Naive thymus-derived CD4-positive, alpha-beta T cell (primary cell): ENCODE measurements at regions not wholly inside any gene's neighbourhood (a gene's known extent, or its start where the extent isn't known, plus 50 kb on each side); places are given as distances from the start of the nearest gene placed in this dataset.

Experiments used
- ATAC-seq: fragments of 150-1000 bp; cut with Tn5 transposase; 2 replicates; pipeline ENCODE4 v1.10.0; 2021; ENCODE audit warnings: mild to moderate bottlenecking, moderate library complexity
- CTCF ChIA-PET: fragments of 350-600 bp; sonication (Branson Sonifier 250); formaldehyde crosslinking; loops from one replicate; lab custom pipeline; 2021; ENCODE audit warnings: antibody characterized with exemption; lab: Charles Lee
- POLR2A ChIA-PET: fragments of 350-600 bp; sonication (Branson Sonifier 250); formaldehyde crosslinking; loops from one replicate; lab custom pipeline; 2021; ENCODE audit warnings: antibody characterized with exemption, inconsistent platforms; lab: Charles Lee
- DNase-seq, 9 donors: peaks; one replicate each; pipeline versions ENCODE4 v3.0.0 to v3.0.0-alpha.2; 2020 to 2022; ENCODE audit warnings: mixed read lengths in 1 of 9
- H3K27ac ChIP-seq: one replicate; pipeline ENCODE4 v1.7.0; 2013; ENCODE audit warnings: mild to moderate bottlenecking, low read depth, low read length, moderate library complexity
- H3K27me3 ChIP-seq, 2 donors: one replicate each; pipeline ENCODE4 v1.7.0; 2013; ENCODE audit warnings: low read length in 2 of 2, mild to moderate bottlenecking in 2 of 2, moderate library complexity in 2 of 2; ENCODE audit not compliant: control insufficient read depth in 2 of 2, insufficient read depth in 2 of 2
- H3K36me3 ChIP-seq, 3 experiments: 1 replicate in 2 of 3; 2 replicates in 1 of 3; pipeline ENCODE4 v1.7.0; 2013; ENCODE audit warnings: low read length in 3 of 3, mild to moderate bottlenecking in 3 of 3, moderate library complexity in 1 of 3; ENCODE audit not compliant: insufficient read depth in 3 of 3, control insufficient read depth in 2 of 3
- H3K4me1 ChIP-seq, 2 donors: one replicate each; pipeline ENCODE4 v1.7.0; 2013; ENCODE audit warnings: low read length in 2 of 2, mild to moderate bottlenecking in 2 of 2, moderate library complexity in 1 of 2; ENCODE audit not compliant: control insufficient read depth in 2 of 2, insufficient read depth in 2 of 2
- H3K4me3 ChIP-seq: 2 replicates; pipeline ENCODE4 v1.7.0; 2013; ENCODE audit warnings: mild to moderate bottlenecking, low read length
- H3K9me3 ChIP-seq, 3 experiments: 1 replicate in 2 of 3; 2 replicates in 1 of 3; pipeline ENCODE4 v1.7.0; 2013; ENCODE audit warnings: low read length in 3 of 3; ENCODE audit not compliant: control insufficient read depth in 2 of 3
- H3K27ac Mint-ChIP-seq, 9 donors: one replicate each; pipeline ENCODE4 v1.8.0; 2020 to 2022; ENCODE audit warnings: mixed read lengths in 9 of 9, mild to moderate bottlenecking in 8 of 9, moderate library complexity in 5 of 9, inconsistent platforms in 2 of 9
- H3K27me3 Mint-ChIP-seq, 5 donors: one replicate each; pipeline ENCODE4 v1.8.0; 2021 to 2022; ENCODE audit warnings: mixed read lengths in 5 of 5, mild to moderate bottlenecking in 1 of 5
- H3K36me3 Mint-ChIP-seq, 5 donors: one replicate each; pipeline ENCODE4 v1.8.0; 2020 to 2022; ENCODE audit warnings: mixed read lengths in 5 of 5, mild to moderate bottlenecking in 3 of 5, inconsistent platforms in 1 of 5
- H3K4me1 Mint-ChIP-seq, 7 donors: one replicate each; pipeline ENCODE4 v1.8.0; 2020 to 2022; ENCODE audit warnings: mixed read lengths in 7 of 7, mild to moderate bottlenecking in 3 of 7, inconsistent platforms in 1 of 7
- H3K4me3 Mint-ChIP-seq, 10 donors: one replicate each; pipeline ENCODE4 v1.8.0; 2020 to 2022; ENCODE audit warnings: mild to moderate bottlenecking in 10 of 10, mixed read lengths in 10 of 10, moderate library complexity in 6 of 10, inconsistent platforms in 2 of 10
- H3K9me3 Mint-ChIP-seq, 11 donors: one replicate each; pipeline ENCODE4 v1.8.0; 2020 to 2022; ENCODE audit warnings: mixed read lengths in 11 of 11, mild to moderate bottlenecking in 4 of 11, inconsistent platforms in 1 of 11, moderate library complexity in 1 of 11
- intact Hi-C, 2 donors: fragments of 100-400 bp; cut with micrococcal nuclease; formaldehyde crosslinking; loops; one replicate each; pipeline ENCODE4 v1.15.1; 2023

DNA sequence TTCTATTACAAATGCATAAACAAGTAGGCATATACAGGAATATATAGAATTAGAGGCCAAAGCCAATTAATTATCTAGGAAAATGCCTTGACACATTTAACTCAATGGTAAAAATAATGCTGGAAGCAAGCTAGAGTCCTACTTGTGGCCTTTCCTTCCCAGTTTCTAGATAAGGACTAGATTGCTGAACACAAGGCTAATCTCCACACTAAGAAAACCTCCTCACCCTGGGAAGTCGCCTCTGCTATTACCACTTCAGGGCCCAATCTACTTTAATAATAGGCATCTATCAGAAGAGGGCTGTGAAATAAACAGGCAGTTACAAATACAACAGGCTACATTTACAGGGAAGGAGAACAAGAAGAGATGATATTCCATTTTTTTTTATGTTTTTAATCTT lies 80.5 kb upstream of the PRICKLE2 start:
- Histone ChIP-seq H3K27me3 (no peaks in the 10 kb centered on the region), H3K36me3 (no peaks in the 10 kb centered on the region), H3K27ac (no peak overlapping the region), H3K4me1 (no peaks in the 10 kb centered on the region), H3K4me3 (no peak overlapping the region), H3K9me3 (no peaks in the 10 kb centered on the region)
- H3K4me1 Mint-ChIP-seq, result no peaks in the 10 kb centered on the region
- H3K27me3 Mint-ChIP-seq, result peaks cover 0 to 6% (median 2%) of the 10 kb centered on the region in 5 donors
- ChIA-PET POLR2A (no interaction called here), CTCF (no interaction called here)
- intact Hi-C loops, result no loop called here
- DNase-seq (no peak), ATAC-seq (no peak)
- peaks cover 0 to 2% (median 0%) of the 10 kb centered on the region in 11 donors for H3K9me3 Mint-ChIP-seq
- H3K27ac Mint-ChIP-seq, result no peak overlapping the region
- H3K4me3 Mint-ChIP-seq, result no peak overlapping the region
- H3K36me3 Mint-ChIP-seq, result no peaks in the 10 kb centered on the region

- no peak overlapping the region for H3K27ac ChIP-seq
- Mint-ChIP-seq H3K4me1 (no peaks in the 10 kb centered on the region), H3K9me3 (peaks cover 0 to 4% (median 0%) of the 10 kb centered on the region in 11 donors), H3K4me3 (no peak overlapping the region), H3K27me3 (peaks cover 0 to 6% (median 4%) of the 10 kb centered on the region in 5 donors), H3K36me3 (no peaks in the 10 kb centered on the region), H3K27ac (no peak overlapping the region)
- no peak for DNase-seq
- intact Hi-C loops, result no loop called here
- CTCF ChIA-PET, result no interaction called here
- no peak overlapping the region for H3K4me3 ChIP-seq
- no peaks in the 10 kb centered on the region for H3K4me1 ChIP-seq
- POLR2A ChIA-PET, result no interaction called here
- H3K36me3 ChIP-seq, result no peaks in the 10 kb centered on the region
- H3K27me3 ChIP-seq, result no peaks in the 10 kb centered on the region
- no peak for ATAC-seq
- no peaks in the 10 kb centered on the region for H3K9me3 ChIP-seq
Observed at GRCh38 chr3:64304828-64305410, 79.7 kb upstream of the PRICKLE2 start.

- DNase-seq (no peak), ATAC-seq (no peak)
- H3K9me3 Mint-ChIP-seq, result peaks cover 0 to 4% (median 0%) of the 10 kb centered on the region in 11 donors
- ChIA-PET POLR2A (no interaction called here), CTCF (no interaction called here)
- H3K4me1 Mint-ChIP-seq, result no peaks in the 10 kb centered on the region
- H3K36me3 ChIP-seq, result no peaks in the 10 kb centered on the region
- H3K4me3 Mint-ChIP-seq, result no peak overlapping the region
- H3K27ac Mint-ChIP-seq, result no peak overlapping the region
- H3K27me3 ChIP-seq, result no peaks in the 10 kb centered on the region
- no peaks in the 10 kb centered on the region for H3K36me3 Mint-ChIP-seq
- H3K27me3 Mint-ChIP-seq, result peaks cover 0 to 6% (median 4%) of the 10 kb centered on the region in 5 donors
- H3K4me3 ChIP-seq, result no peak overlapping the region
- intact Hi-C loops, result no loop called here
- H3K4me1 ChIP-seq, result no peaks in the 10 kb centered on the region
- no peak overlapping the region for H3K27ac ChIP-seq
- H3K9me3 ChIP-seq, result no peaks in the 10 kb centered on the region
Observed at GRCh38 chr3:64303881-64304280, 78.6 kb upstream of the PRICKLE2 start.

GRCh38 chr3:64303401-64303800 lies 78.1 kb upstream of the PRICKLE2 start:
- no peaks in the 10 kb centered on the region for H3K36me3 ChIP-seq
- H3K9me3 ChIP-seq, result no peaks in the 10 kb centered on the region
- Mint-ChIP-seq H3K4me3 (no peak overlapping the region), H3K27ac (no peak overlapping the region), H3K4me1 (no peaks in the 10 kb centered on the region), H3K9me3 (peaks cover 0 to 8% (median 2%) of the 10 kb centered on the region in 11 donors), H3K36me3 (no peaks in the 10 kb centered on the region), H3K27me3 (peaks cover 0 to 9% (median 4%) of the 10 kb centered on the region in 5 donors)
- H3K4me1 ChIP-seq, result no peaks in the 10 kb centered on the region
- ChIA-PET CTCF (no interaction called here), POLR2A (no interaction called here)
- no peak for ATAC-seq
- no peak overlapping the region for H3K27ac ChIP-seq
- H3K27me3 ChIP-seq, result no peaks in the 10 kb centered on the region
- no peak for DNase-seq
- intact Hi-C loops, result no loop called here
- H3K4me3 ChIP-seq, result no peak overlapping the region

DNA sequence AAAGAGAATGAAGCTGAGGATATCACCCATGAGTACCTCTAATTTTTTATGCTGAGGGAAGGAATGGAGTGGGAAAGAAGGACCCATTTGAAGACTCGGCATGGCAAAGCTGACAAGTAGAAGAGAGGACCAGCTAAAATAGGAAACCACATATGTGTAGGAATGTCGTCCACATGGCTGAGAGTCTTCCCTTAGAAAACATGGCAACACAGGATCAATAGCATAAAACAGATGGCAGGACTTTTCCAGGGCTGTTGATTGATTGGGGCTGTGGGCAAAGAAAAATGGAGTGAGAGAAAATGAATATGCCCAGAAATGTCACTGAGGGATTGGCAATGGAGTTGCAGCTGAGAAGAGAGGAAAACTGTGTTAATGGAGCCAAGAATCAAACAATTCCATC lies 76.2 kb upstream of the PRICKLE2 start:
- Histone ChIP-seq H3K4me3 (no peak overlapping the region), H3K9me3 (no peaks in the 10 kb centered on the region), H3K27me3 (no peaks in the 10 kb centered on the region), H3K4me1 (no peaks in the 10 kb centered on the region), H3K36me3 (no peaks in the 10 kb centered on the region), H3K27ac (no peak overlapping the region)
- DNase-seq (no peak), ATAC-seq (no peak)
- Mint-ChIP-seq H3K36me3 (no peaks in the 10 kb centered on the region), H3K27me3 (peaks cover 0 to 16% (median 4%) of the 10 kb centered on the region in 5 donors), H3K9me3 (peaks cover 0 to 25% (median 7%) of the 10 kb centered on the region in 11 donors), H3K4me3 (no peak overlapping the region), H3K4me1 (no peaks in the 10 kb centered on the region), H3K27ac (no peak overlapping the region)
- ChIA-PET POLR2A (no interaction called here), CTCF (interaction anchor here (0.7 kb wide), 1 partner anchor 47 kb away, joined by 3 read pairs; no protein-coding TSS in a partner anchor)
- intact Hi-C loops, result no loop called here

DNA sequence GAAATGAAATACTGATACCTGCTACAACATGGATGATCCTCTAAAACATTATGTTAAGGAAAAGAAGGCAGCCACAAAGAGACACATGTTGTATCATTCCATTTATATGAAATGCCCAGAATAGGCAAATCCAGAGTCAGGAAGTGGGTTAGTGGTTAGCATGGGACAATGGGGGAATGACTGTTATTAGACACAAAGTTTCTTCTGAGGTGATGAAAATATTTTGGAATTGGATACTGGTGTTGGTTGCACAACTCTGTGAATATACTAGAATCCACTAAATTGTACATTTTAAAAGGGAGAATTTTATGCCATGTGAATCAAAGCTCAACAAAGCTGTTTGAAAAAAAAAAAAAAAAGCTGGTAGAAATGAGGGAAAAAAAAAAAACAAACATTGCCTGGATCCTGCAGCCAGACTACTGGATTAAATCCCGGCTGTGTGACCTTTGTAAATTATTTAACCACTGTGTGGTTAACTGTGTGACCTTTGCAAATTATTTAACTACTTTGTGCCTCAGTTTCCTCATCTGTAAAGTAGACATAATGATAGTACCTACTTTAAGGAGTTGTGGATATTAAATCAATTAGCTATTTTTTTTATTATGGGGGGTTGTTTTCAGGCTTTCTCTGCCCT lies 75.6 kb upstream of the PRICKLE2 start:
- no peak overlapping the region for H3K27ac ChIP-seq
- Mint-ChIP-seq H3K4me3 (no peak overlapping the region), H3K4me1 (no peaks in the 10 kb centered on the region), H3K36me3 (no peaks in the 10 kb centered on the region), H3K27ac (no peak overlapping the region), H3K9me3 (peaks cover 0 to 26% (median 7%) of the 10 kb centered on the region in 11 donors), H3K27me3 (peaks cover 0 to 16% (median 4%) of the 10 kb centered on the region in 5 donors)
- POLR2A ChIA-PET, result no interaction called here
- DNase-seq, result no peak
- CTCF ChIA-PET, result interaction anchor here (0.7 kb wide), 1 partner anchor 47 kb away, joined by 3 read pairs; no protein-coding TSS in a partner anchor
- H3K9me3 ChIP-seq, result no peaks in the 10 kb centered on the region
- no peaks in the 10 kb centered on the region for H3K36me3 ChIP-seq
- H3K4me3 ChIP-seq, result no peak overlapping the region
- H3K4me1 ChIP-seq, result no peaks in the 10 kb centered on the region
- H3K27me3 ChIP-seq, result no peaks in the 10 kb centered on the region
- intact Hi-C loops, result no loop called here
- no peak for ATAC-seq

GRCh38 chr3:64299206-64299605 lies 73.9 kb upstream of the PRICKLE2 start:
- H3K27ac ChIP-seq, result no peak overlapping the region
- no peaks in the 10 kb centered on the region for H3K27me3 ChIP-seq
- Mint-ChIP-seq H3K27ac (no peak overlapping the region), H3K36me3 (no peaks in the 10 kb centered on the region), H3K4me1 (no peaks in the 10 kb centered on the region), H3K4me3 (no peak overlapping the region), H3K9me3 (peaks cover 0 to 30% (median 7%) of the 10 kb centered on the region in 11 donors), H3K27me3 (peaks cover 0 to 16% (median 6%) of the 10 kb centered on the region in 5 donors)
- no peaks in the 10 kb centered on the region for H3K36me3 ChIP-seq
- no peaks in the 10 kb centered on the region for H3K9me3 ChIP-seq
- H3K4me3 ChIP-seq, result no peak overlapping the region
- ATAC-seq (no peak), DNase-seq (no peak)
- CTCF ChIA-PET, result no interaction called here
- POLR2A ChIA-PET, result no interaction called here
- intact Hi-C loops, result no loop called here
- no peaks in the 10 kb centered on the region for H3K4me1 ChIP-seq
